IMR-90 (cell line): ENCODE measurements at regions not wholly inside any gene's neighbourhood (a gene's known extent, or its start where the extent isn't known, plus 50 kb on each side); places are given as distances from the start of the nearest gene placed in this dataset.

ENCODE experiments used
- ATAC-seq: fragments of 200-7000 bp; cut with Tn5 transposase; 2 replicates; pipeline ENCODE4 v1.9.1; 2020; ENCODE audit warnings: low read depth, mild to moderate bottlenecking, moderate library complexity
- BruUV-seq: library from RNA; stranded (reverse); fragments of 400-500 nt; replicated peaks from 2 replicates; lab custom pipeline; 2021; lab: Mats Ljungman, UMichigan
- CTCF ChIA-PET: fragments of 300-600 bp; formaldehyde crosslinking; extraction: SDS; loops from one replicate; lab custom pipeline; 2021; ENCODE audit warnings: antibody characterized with exemption; lab: Yijun Ruan, JAX
- POLR2A ChIA-PET: fragments of 300-600 bp; sonication (Branson Sonifier 250); formaldehyde crosslinking; loops from one replicate; lab custom pipeline; 2022; ENCODE audit warnings: antibody characterized with exemption; ENCODE audit not compliant: unreplicated experiment; lab: Charles Lee
- DNase-seq: peaks from one replicate; pipeline ENCODE4 v3.0.0; 2013
- H2AFZ ChIP-seq: replicated peaks from 2 replicates; pipeline ENCODE3; 2013; ENCODE audit warnings: low read length, mild to moderate bottlenecking; ENCODE audit not compliant: poor library complexity
- H2AK5ac ChIP-seq: 2 replicates; pipeline ENCODE4 v1.6.1; 2013; ENCODE audit warnings: low read depth, low read length, inconsistent platforms
- H2AK9ac ChIP-seq: replicated peaks from 2 replicates; pipeline ENCODE3; 2013; ENCODE audit warnings: mild to moderate bottlenecking, low read depth, low read length, moderate library complexity; ENCODE audit not compliant: poor library complexity
- H2BK120ac ChIP-seq: 2 replicates; pipeline ENCODE4 v1.6.1; 2013; ENCODE audit warnings: low read depth, low read length, inconsistent platforms
- H2BK15ac ChIP-seq: 3 replicates; pipeline ENCODE4 v1.6.1; 2013; ENCODE audit warnings: low read depth, low read length, inconsistent platforms
- H2BK20ac ChIP-seq: 2 replicates; pipeline ENCODE4 v1.6.1; 2013; ENCODE audit warnings: low read depth, mild to moderate bottlenecking, inconsistent platforms, low read length, moderate library complexity
- H2BK5ac ChIP-seq: 2 replicates; pipeline ENCODE4 v1.6.1; 2013; ENCODE audit warnings: mild to moderate bottlenecking, low read depth, low read length, inconsistent platforms; ENCODE audit not compliant: poor library complexity, severe bottlenecking
- H3K14ac ChIP-seq: replicated peaks from 2 replicates; pipeline ENCODE4 v1.6.1; 2013; ENCODE audit warnings: low read depth, low read length, inconsistent platforms
- H3K18ac ChIP-seq: 2 replicates; pipeline ENCODE4 v1.6.1; 2013; ENCODE audit warnings: low read depth, low read length, control low read depth
- H3K23ac ChIP-seq: 2 replicates; pipeline ENCODE4 v1.6.1; 2013; ENCODE audit warnings: low read depth, low read length, inconsistent platforms
- H3K27ac ChIP-seq: 2 replicates; pipeline ENCODE4 v1.5.1; 2013; ENCODE audit warnings: mild to moderate bottlenecking, control low read depth, low read length; ENCODE audit not compliant: insufficient read depth
- H3K27me3 ChIP-seq: 2 replicates; pipeline ENCODE4 v1.6.1; 2013; ENCODE audit warnings: low read length; ENCODE audit not compliant: control insufficient read depth, insufficient read depth
- H3K36me3 ChIP-seq: 2 replicates; pipeline ENCODE4 v1.6.1; 2013; ENCODE audit warnings: low read length, mixed read lengths; ENCODE audit not compliant: control insufficient read depth, insufficient read depth
- H3K4ac ChIP-seq: 2 replicates; pipeline ENCODE4 v1.6.1; 2013; ENCODE audit warnings: low read depth, low read length, inconsistent platforms
- H3K4me1 ChIP-seq: 2 replicates; pipeline ENCODE4 v1.6.1; 2013; ENCODE audit warnings: low read length, mixed read lengths; ENCODE audit not compliant: control insufficient read depth, insufficient read depth
- H3K4me2 ChIP-seq: 2 replicates; pipeline ENCODE4 v1.6.1; 2013; ENCODE audit warnings: low read depth, mild to moderate bottlenecking, control low read depth, low read length, moderate library complexity
- H3K4me3 ChIP-seq: 2 replicates; pipeline ENCODE4 v1.5.1; 2013; ENCODE audit warnings: low read depth, mild to moderate bottlenecking, control low read depth, low read length, moderate library complexity; ENCODE audit not compliant: insufficient read depth
- H3K56ac ChIP-seq: 2 replicates; pipeline ENCODE4 v1.6.1; 2013; ENCODE audit warnings: low read length, inconsistent platforms; ENCODE audit not compliant: insufficient read depth; ENCODE audit errors: extremely low read depth
- H3K79me1 ChIP-seq, 2 experiments: 2 replicates each; pipeline ENCODE4 v1.6.1; 2013; ENCODE audit warnings: low read length in 2 of 2, inconsistent platforms in 1 of 2, low read depth in 1 of 2
- H3K9ac ChIP-seq: 2 replicates; pipeline ENCODE4 v1.6.1; 2013; ENCODE audit warnings: low read depth, low read length, control low read depth
- H3K9me1 ChIP-seq: 2 replicates; pipeline ENCODE4 v1.6.1; 2013; ENCODE audit warnings: low read length, inconsistent platforms; ENCODE audit not compliant: insufficient read depth
- H3K9me3 ChIP-seq: 2 replicates; pipeline ENCODE4 v1.6.1; 2013; ENCODE audit warnings: low read length; ENCODE audit not compliant: control insufficient read depth, insufficient read depth
- H4K20me1 ChIP-seq: 2 replicates; pipeline ENCODE4 v1.6.1; 2013; ENCODE audit warnings: low read length, inconsistent platforms; ENCODE audit not compliant: insufficient read depth
- H4K5ac ChIP-seq: 2 replicates; pipeline ENCODE4 v1.6.1; 2013; ENCODE audit warnings: mild to moderate bottlenecking, low read depth, low read length, control low read depth
- H4K8ac ChIP-seq, 2 experiments: 2 replicates each; pipeline ENCODE4 v1.6.1; 2013; ENCODE audit warnings: low read depth in 2 of 2, low read length in 2 of 2, control low read depth in 1 of 2, inconsistent platforms in 1 of 2
- H4K91ac ChIP-seq: 2 replicates; pipeline ENCODE4 v1.6.1; 2013; ENCODE audit warnings: low read depth, low read length, inconsistent platforms; ENCODE audit not compliant: insufficient read depth
- CEBPB ChIP-seq: IDR thresholded peaks from 2 replicates; pipeline ENCODE4 v1.6.1; 2012; ENCODE audit warnings: low read depth, low read length, improper control_type of control experiment
- CHD1 ChIP-seq: IDR thresholded peaks from 2 replicates; pipeline ENCODE4 v1.6.1; 2012; ENCODE audit warnings: low read depth, low read length, improper control_type of control experiment
- MAFK ChIP-seq: IDR thresholded peaks from 2 replicates; pipeline ENCODE4 v1.6.1; 2012; ENCODE audit warnings: low read depth, low read length, improper control_type of control experiment
- POLR2A ChIP-seq: IDR thresholded peaks from 2 replicates; pipeline ENCODE4 v1.6.1; 2012; ENCODE audit warnings: mild to moderate bottlenecking, low read depth, low read length
- RAD21 ChIP-seq: IDR thresholded peaks from 2 replicates; pipeline ENCODE4 v1.6.1; 2012; ENCODE audit warnings: low read length, improper control_type of control experiment
- RCOR1 ChIP-seq: IDR thresholded peaks from 2 replicates; pipeline ENCODE4 v1.6.1; 2012; ENCODE audit warnings: mild to moderate bottlenecking, low read length, improper control_type of control experiment; ENCODE audit not compliant: insufficient replicate concordance
- WGBS, 2 experiments: methylation state at CpG; one replicate each; pipeline versions ENCODE4 v1.1.5 to v1.1.7; 2013; ENCODE audit warnings: missing lambda C conversion rate in 2 of 2; ENCODE audit not compliant: insufficient read length in 1 of 2; ENCODE audit errors: extremely low coverage in 2 of 2; 5-methylcytosine and 5-hydroxymethylcytosine counted together
- dilution Hi-C: fragments of 300-500 bp; cut with HindIII; formaldehyde crosslinking; loops from one replicate; pipeline ENCODE4 v1.14.3; 2018; ENCODE audit warnings: low sequenced_read_pairs; ENCODE audit not compliant: unreplicated experiment
- in situ Hi-C: fragments of 300-500 bp; cut with MboI; formaldehyde crosslinking; loops from 3 replicates; pipeline ENCODE4 v1.14.3; 2019; ENCODE audit warnings: low sequenced_read_pairs, inconsistent platforms, mixed read lengths
- intact Hi-C: fragments of 100-400 bp; cut with micrococcal nuclease; formaldehyde crosslinking; loops from 2 replicates; pipeline ENCODE4 v1.10.0; 2022

GRCh38 chr18:43916984-43917383 is 639.7 kb upstream of the SYT4 start:
- no peak for ATAC-seq
- Histone ChIP-seq H3K4me2 (no peak overlapping the region), H3K4ac (no peak overlapping the region), H3K56ac (no peak overlapping the region), H3K9ac (no peak overlapping the region), H2BK120ac (no peak overlapping the region), H4K5ac (no peak overlapping the region), H3K14ac (no peak overlapping the region), H3K18ac (no peak overlapping the region), H2BK20ac (no peak overlapping the region), H3K23ac (no peak overlapping the region), H3K27ac (no peak overlapping the region), H3K79me1 (no peaks in the 10 kb centered on the region), H2AK9ac (no peak overlapping the region), H3K36me3 (no peaks in the 10 kb centered on the region), H4K91ac (no peak overlapping the region), H2AFZ (no peak overlapping the region), H4K20me1 (no peaks in the 10 kb centered on the region), H2BK15ac (no peak overlapping the region), H2BK5ac (no peak overlapping the region), H3K27me3 (no peaks in the 10 kb centered on the region), H3K4me3 (no peak overlapping the region), H2AK5ac (no peak overlapping the region), H3K9me3 (no peaks in the 10 kb centered on the region), H3K9me1 (no peaks in the 10 kb centered on the region), H3K4me1 (no peaks in the 10 kb centered on the region), H4K8ac (no peak overlapping the region)
- dilution Hi-C loops (no loop called here), intact Hi-C loops (no loop called here), in situ Hi-C loops (no loop called here)
- TF ChIP-seq RCOR1 = no peak
- no peak for TF ChIP-seq CEBPB
- no peak for TF ChIP-seq RAD21
- TF ChIP-seq POLR2A = no peak
- no peak for TF ChIP-seq MAFK
- no peak for TF ChIP-seq CHD1
- WGBS, 2 experiments = no CpG with 5 or more reads among the region's 3 CpGs
- ChIA-PET POLR2A (no interaction called here), CTCF (no interaction called here)
- no TSS peak for BruUV-seq
- DNase-seq = no peak
